HG02870 (cell line): ENCODE measurements at regions not wholly inside any gene's neighbourhood (a gene's known extent, or its start where the extent isn't known, plus 50 kb on each side); places are given as distances from the start of the nearest gene placed in this dataset.

Experiments
- ATAC-seq: cut with Tn5 transposase; IDR thresholded peaks from one replicate; pipeline ENCODE4 v1.9.1; 2021; ENCODE audit warnings: mild to moderate bottlenecking, moderate library complexity; ENCODE audit not compliant: unreplicated experiment

- no peak for ATAC-seq
These were observed 65.8 kb downstream of the ISL1 start for GRCh38 chr5:51449026-51449425.

- no peak for ATAC-seq
These were observed 69.3 kb downstream of the ISL1 start for GRCh38 chr5:51452562-51452961.

- no peak for ATAC-seq
These were observed 81.9 kb downstream of the ISL1 start for GRCh38 chr5:51465165-51465564.

GRCh38 chr5:51466214-51466613, 83.0 kb downstream of the ISL1 start:
- ATAC-seq: no peak

GRCh38 chr5:51468196-51468595, 84.9 kb downstream of the ISL1 start:
- no peak for ATAC-seq

- ATAC-seq: no peak
These were observed 88.4 kb downstream of the ISL1 start for GRCh38 chr5:51471630-51472029.

GRCh38 chr5:51472472-51472871, 89.2 kb downstream of the ISL1 start:
- no peak for ATAC-seq

- no peak for ATAC-seq
These were observed 92.4 kb downstream of the ISL1 start for GRCh38 chr5:51475628-51476027.

GRCh38 chr5:51476431-51476830, 93.2 kb downstream of the ISL1 start:
- ATAC-seq: no peak

GRCh38 chr5:51479840-51480239, 96.6 kb downstream of the ISL1 start:
- peak; percentile 93 for ATAC-seq

- no peak for ATAC-seq
These were observed 101.1 kb downstream of the ISL1 start for GRCh38 chr5:51484326-51484725.

- no peak for ATAC-seq
These were observed 102.9 kb downstream of the ISL1 start for GRCh38 chr5:51486158-51486557.

- ATAC-seq: no peak
These were observed 104.7 kb downstream of the ISL1 start for GRCh38 chr5:51487952-51488351.

GRCh38 chr5:51488803-51489642, 105.8 kb downstream of the ISL1 start:
- no peak for ATAC-seq

- ATAC-seq: no peak
These were observed 111.6 kb downstream of the ISL1 start for GRCh38 chr5:51494821-51495220.

GRCh38 chr5:51495672-51496071, 112.4 kb downstream of the ISL1 start:
- ATAC-seq: no peak

GRCh38 chr5:51517838-51518237, 134.6 kb downstream of the ISL1 start:
- no peak for ATAC-seq

GRCh38 chr5:51518607-51519006, 135.4 kb downstream of the ISL1 start:
- ATAC-seq: no peak

- no peak for ATAC-seq
These were observed 138.3 kb downstream of the ISL1 start for GRCh38 chr5:51521583-51521982.

- no peak for ATAC-seq
These were observed 156.0 kb downstream of the ISL1 start for GRCh38 chr5:51539232-51539631.

GRCh38 chr5:51544031-51544785, 161.0 kb downstream of the ISL1 start:
- no peak for ATAC-seq

- ATAC-seq: no peak
These were observed 173.6 kb downstream of the ISL1 start for GRCh38 chr5:51556833-51557232.
